Urinary bladder (tissue), 3 donors: ENCODE measurements at regions not wholly inside any gene's neighbourhood (a gene's known extent, or its start where the extent isn't known, plus 50 kb on each side); places are given as distances from the start of the nearest gene placed in this dataset.

Experiments
- DNase-seq: peaks from one replicate; pipeline ENCODE4 v3.0.0-alpha.2; 2015; ENCODE audit errors: extremely low spot score
- H3K27ac ChIP-seq: one replicate; pipeline ENCODE4 v1.5.1; 2013; ENCODE audit warnings: low read depth, mild to moderate bottlenecking, moderate library complexity
- H3K36me3 ChIP-seq: one replicate; pipeline ENCODE4 v1.6.1; 2013; ENCODE audit warnings: mild to moderate bottlenecking, moderate library complexity; ENCODE audit not compliant: insufficient read depth
- H3K4me1 ChIP-seq: one replicate; pipeline ENCODE4 v1.6.1; 2013; ENCODE audit warnings: mild to moderate bottlenecking, moderate library complexity; ENCODE audit not compliant: insufficient read depth
- H3K4me3 ChIP-seq: one replicate; pipeline ENCODE4 v1.5.1; 2013; ENCODE audit warnings: low read depth, low read length
- WGBS: extraction: QIAGEN DNeasy Blood & Tissue Kit; methylation state at CpG from one replicate; pipeline ENCODE4 v1.1.7; 2013; 5-methylcytosine and 5-hydroxymethylcytosine counted together
- donor health status: healthy with polysubstance abuse.
- donor health status: healthy.

DNA sequence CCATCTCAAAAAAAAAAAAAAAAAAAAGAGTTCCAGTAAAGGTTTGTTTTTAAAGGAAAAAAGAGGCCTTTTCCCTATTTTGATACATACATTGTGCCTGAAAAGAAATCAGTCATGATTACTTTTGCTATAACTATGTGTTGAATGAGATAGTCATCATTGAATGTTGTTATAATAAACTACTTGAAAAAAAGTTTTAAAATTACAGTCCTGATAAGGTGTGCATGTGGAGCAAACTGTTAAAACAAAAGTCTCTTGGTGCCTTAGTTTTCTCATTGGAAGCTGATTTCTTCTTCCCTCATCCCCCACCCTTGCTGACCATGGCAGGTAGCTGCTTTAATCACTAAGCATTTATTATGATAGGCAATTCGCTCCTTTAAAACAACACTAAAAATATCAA, 172.3 kb upstream of the TBCA start:
- no peak overlapping the region for H3K4me3 ChIP-seq
- H3K27ac ChIP-seq = no peak overlapping the region
- no peaks in the 10 kb centered on the region for H3K4me1 ChIP-seq
- 92% methylated on average over 1 of the region's 1 CpG for WGBS
- no peak for DNase-seq
- H3K36me3 ChIP-seq = no peaks in the 10 kb centered on the region

DNA sequence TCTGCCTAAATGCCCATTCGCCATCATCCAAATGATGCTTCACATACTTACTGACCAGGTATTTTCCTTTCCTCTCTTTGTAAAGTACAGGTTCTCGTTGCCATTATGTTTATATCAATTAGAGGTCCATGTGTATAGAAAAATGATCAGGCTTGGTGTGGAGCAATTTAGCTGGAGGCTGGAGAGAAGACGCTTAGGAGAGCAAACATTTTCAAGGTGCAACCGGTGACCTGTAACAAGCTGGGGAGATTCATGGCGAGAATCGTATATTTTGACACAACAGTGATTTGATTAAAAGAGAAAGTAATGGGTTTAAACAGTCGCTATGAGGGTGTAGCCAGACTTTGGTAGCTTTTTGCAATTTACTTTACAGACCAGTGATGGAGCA, 170.9 kb upstream of the TBCA start:
- Histone ChIP-seq H3K27ac (no peak overlapping the region), H3K4me3 (no peak overlapping the region), H3K36me3 (no peaks in the 10 kb centered on the region), H3K4me1 (no peaks in the 10 kb centered on the region)
- DNase-seq = no peak
- 83% methylated on average over 7 of the region's 7 CpGs for WGBS

DNA sequence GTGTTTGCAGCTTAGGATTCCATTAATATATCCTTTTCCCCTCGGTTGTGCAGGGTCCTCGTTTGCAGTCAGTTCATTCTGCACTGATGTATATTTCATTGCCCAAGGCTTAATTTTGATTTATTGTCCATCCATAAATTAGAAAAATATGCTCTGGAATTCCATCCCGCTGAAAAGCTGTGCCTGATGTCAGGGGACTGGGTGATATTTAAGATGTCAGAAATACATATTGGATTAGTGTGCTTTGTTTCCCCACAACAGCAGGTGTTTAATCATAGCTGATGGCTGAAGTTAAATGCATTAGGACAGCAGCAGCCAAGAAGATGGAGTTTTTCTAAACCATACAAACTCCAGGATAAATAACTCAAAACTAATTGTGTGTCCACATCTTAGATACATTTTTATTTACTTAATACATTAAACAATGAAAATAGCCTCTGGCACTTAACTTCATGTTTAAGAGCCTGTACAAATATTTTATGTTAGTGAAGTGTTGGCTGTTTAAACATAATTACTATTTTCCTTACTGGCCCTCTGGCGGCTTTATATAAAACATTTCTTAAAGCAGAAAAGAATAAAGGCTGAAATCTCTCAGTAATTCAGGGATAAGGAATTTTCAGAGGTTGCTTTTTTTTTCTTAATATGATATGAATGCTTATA, 170.4 kb upstream of the TBCA start:
- H3K36me3 ChIP-seq = no peaks in the 10 kb centered on the region
- no peaks in the 10 kb centered on the region for H3K4me1 ChIP-seq
- 29% methylated on average over 4 of the region's 4 CpGs for WGBS
- no peak for DNase-seq
- H3K4me3 ChIP-seq = no peak overlapping the region
- no peak overlapping the region for H3K27ac ChIP-seq

DNA sequence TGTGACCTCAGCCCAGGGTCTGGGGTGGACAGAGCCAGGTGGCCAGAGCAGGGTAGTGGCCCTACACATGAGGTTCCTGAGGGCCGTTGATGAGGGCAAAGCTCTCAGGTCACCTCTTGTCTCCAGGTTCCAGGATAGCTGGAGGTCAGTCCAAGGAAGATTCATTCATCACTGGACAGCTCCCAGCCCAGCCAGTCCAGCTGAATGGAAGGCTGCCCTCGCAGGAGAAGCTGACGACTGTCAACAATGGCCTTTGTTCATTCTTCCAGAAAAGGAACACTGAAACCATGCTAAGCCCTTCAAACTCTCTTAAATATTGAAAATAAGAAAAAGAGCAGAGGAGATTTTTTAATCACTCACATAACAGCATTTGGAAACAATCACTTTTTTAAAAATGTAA, 169.7 kb upstream of the TBCA start:
- DNase-seq = no peak
- H3K4me3 ChIP-seq = no peak overlapping the region
- H3K27ac ChIP-seq = no peak overlapping the region
- WGBS = 52% methylated on average over 3 of the region's 3 CpGs
- H3K4me1 ChIP-seq = no peaks in the 10 kb centered on the region
- no peaks in the 10 kb centered on the region for H3K36me3 ChIP-seq

DNA sequence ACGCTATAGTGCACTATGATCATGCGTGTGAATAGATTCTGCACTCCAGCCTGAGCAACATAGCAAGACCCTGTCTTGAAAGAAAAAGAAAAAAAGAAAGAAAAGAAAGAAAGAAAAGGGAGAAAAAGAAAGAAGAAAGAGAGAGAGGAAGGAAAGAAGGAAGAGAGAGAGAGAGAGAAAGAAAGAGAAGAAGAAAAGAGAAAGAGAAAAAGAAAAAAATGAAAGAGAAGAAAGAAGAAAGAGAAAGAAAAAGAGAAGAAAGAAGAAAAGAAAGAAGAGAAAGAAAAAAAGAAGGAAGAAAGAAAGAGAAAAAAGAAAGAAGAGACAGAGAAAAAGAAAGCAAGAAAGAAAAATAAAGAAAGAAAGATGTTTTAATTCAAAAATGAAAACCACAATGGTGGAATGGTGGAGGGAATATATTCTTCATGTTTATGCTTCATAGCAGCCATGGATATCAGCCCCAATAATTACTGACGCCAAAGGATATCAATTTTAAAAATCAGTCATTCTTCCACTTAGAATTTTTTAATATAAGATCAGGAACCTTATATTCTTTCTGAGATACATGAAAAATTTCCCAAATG, 168.7 kb upstream of the TBCA start:
- DNase-seq = no peak
- Histone ChIP-seq H3K4me1 (no peaks in the 10 kb centered on the region), H3K36me3 (no peaks in the 10 kb centered on the region), H3K27ac (no peak overlapping the region), H3K4me3 (no peak overlapping the region)
- WGBS = 94% methylated on average over 3 of the region's 3 CpGs

DNA sequence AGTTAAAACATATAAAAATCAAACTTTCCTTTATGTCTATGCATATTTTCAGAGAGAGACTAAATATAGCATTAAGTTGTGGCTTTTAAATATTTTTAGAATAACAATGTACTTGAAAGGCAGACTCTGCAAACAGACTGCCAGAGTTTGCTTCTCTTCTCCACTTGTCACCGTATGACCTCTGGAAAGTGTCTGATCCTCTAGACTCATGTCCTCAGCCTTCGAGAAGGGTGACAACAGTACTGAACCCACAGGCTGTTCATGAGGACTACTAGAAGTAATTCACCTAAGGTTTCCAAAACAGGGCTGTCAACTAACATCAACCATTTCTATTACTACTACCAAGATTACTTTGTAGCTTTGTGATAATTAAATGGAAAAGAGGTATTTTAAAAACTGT, 167.7 kb upstream of the TBCA start:
- no peaks in the 10 kb centered on the region for H3K4me1 ChIP-seq
- 59% methylated on average over 2 of the region's 2 CpGs for WGBS
- no peak overlapping the region for H3K27ac ChIP-seq
- DNase-seq = no peak
- H3K36me3 ChIP-seq = no peaks in the 10 kb centered on the region
- H3K4me3 ChIP-seq = no peak overlapping the region

DNA sequence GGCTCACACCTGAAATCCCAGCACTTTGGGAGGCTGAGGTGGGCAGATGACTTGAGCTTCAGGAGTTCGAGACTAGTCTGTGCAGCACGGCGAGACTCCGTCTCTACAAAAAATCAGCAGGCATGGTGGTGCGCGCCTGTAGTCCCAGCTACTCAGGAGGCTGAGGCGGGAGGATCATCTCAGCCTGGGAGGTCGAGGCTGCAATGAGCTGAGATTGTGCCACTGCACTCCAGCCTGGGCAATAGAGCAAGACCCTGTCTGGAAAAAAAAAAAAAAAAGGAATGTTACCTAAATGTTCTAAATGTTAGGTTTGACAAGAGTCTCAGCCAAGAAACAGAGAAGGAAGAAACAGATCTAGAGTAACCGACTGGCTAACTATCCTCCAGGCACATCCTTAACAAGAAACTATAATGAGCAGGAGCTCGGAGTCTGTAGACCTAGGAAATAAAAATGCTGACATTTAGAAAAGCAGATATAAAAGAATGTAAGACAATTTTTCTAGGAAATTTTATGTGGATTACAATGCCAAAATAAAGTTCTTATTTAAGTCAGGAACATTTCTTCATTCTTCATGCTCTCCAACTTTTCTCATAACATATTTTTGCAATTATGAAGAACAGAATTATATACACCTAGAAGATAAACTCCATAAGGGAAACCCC, 166.6 kb upstream of the TBCA start:
- H3K36me3 ChIP-seq = no peaks in the 10 kb centered on the region
- no peaks in the 10 kb centered on the region for H3K4me1 ChIP-seq
- no peak for DNase-seq
- H3K4me3 ChIP-seq = no peak overlapping the region
- no peak overlapping the region for H3K27ac ChIP-seq
- WGBS = 90% methylated on average over 10 of the region's 10 CpGs

DNA sequence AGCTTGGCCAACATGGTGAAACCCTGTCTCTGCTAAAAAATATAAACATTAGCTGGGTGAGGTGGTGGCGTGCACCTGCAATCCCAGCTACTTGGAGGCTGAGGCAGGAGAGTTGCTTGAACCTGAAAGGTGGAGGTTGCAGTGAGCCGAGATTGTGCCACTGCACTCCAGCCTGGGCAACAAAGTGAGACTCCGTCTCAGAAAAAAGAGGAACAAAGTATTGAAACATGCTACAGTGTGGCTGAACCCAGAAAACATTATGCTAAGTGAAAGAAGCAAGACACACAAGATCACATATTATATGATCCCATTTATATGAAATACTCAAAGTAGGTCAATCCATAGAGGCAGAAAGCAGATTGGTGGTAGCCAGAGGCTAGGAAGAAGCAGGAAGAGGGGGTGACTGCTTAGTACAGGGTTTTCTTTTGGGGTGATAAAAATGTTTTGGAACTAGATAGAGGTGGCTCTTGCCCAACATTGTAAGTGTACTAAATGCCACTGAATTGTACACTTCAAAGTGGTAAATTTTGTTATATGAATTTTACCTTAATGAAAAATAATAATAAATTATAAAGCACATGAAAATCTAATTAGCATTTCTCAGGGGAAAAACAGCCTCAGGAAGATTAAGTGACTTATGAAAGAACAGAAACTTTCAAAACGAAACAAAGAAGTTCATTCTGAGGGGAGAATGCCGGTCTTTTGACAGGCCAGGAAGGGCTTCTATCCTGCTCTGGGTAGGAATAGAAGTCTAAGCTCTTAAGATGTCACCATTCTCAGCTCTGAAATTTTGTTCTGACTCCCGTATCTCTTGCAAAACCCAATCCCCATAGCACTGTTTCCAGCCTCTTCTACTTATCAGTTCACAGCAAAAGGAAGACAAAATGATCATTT, 161.1 kb upstream of the TBCA start:
- 72% methylated on average over 6 of the region's 6 CpGs for WGBS
- Histone ChIP-seq H3K36me3 (no peaks in the 10 kb centered on the region), H3K27ac (no peak overlapping the region), H3K4me1 (no peaks in the 10 kb centered on the region), H3K4me3 (no peak overlapping the region)
- no peak for DNase-seq

DNA sequence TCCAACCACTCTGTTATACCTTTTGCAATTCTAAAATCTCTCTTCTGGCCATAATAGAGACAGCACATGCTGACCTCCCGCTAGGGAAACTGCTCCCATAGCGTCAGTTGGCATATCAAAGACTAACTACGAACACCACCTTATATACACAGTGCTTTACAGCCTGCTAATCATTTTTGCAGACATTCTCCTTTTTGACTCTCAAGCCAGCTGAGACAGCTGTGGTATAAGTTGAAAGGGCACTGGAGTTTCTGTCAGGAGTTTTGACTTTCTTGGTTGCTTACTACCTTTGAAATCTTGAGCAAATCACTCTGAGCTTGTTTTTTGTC, 160.2 kb upstream of the TBCA start:
- no peak for DNase-seq
- Histone ChIP-seq H3K36me3 (no peaks in the 10 kb centered on the region), H3K4me1 (no peaks in the 10 kb centered on the region), H3K4me3 (no peak overlapping the region), H3K27ac (no peak overlapping the region)
- 73% methylated on average over 3 of the region's 3 CpGs for WGBS

DNA sequence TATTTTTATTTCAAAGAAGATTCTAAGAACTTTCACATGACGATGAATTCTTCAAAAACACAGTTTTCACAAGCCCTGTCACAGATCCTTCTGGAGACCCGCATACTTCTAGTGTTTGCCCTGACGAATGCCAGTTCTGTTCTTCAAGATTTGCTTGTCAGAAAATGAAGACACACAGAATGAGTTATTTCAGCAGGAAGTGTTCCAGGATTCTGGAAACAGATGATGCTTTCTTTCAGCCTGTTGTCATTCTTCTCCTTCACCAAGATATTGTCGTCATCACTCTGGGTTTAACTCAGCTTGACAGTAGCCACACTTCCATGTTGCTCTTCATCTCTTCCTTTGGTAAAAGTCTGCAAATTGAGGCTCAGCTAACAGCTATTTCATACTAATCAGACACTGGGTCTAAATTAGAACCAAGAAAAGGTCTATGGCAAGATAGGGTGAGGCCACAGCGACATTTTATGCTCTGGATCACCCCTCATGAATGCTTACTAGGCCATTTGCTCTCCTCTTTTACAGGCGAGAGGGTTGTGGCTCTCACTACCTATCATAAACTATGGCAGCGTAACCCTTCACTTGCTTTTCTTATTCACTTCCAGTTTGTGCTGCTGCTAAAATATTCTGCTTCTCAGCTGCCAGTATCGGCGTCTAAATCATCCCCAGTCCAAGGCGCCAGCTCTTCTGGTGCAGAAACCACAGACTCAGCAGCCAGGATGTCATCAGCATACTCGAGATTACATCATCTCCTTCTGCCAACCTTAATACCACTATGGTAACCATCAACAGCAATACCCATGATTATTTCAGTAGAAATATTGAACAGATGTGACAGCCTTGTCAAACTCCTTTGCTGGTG, 159.6 kb upstream of the TBCA start:
- Histone ChIP-seq H3K36me3 (no peaks in the 10 kb centered on the region), H3K4me3 (no peak overlapping the region), H3K27ac (no peak overlapping the region), H3K4me1 (no peaks in the 10 kb centered on the region)
- DNase-seq = no peak
- 63% methylated on average over 11 of the region's 11 CpGs for WGBS

DNA sequence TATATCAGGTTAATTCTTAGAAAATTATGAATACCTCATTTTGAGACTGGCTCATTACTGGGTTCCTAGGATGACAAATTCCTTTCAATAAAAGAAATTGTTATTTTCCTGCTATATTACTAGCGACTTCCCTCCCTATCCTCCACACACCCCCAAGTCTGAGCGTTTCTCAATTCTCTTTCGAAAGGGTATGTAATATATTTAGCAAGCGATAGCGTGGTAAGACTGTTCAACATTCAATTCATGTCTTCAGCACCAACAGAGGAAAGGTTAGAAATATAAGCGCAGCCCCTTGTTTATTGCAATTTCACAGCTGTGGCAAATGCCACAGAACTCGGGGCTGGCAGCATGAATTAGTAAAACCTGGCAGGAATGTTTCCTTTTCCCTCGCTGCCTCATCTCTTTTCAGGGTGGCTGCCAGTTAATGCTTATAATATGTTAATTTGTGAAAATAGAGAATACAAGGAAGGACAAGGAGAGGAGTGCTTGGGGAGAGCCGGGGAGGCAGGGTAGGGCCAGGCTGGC, 152.7 kb upstream of the TBCA start:
- Histone ChIP-seq H3K36me3 (no peaks in the 10 kb centered on the region), H3K4me1 (no peaks in the 10 kb centered on the region), H3K27ac (no peak overlapping the region), H3K4me3 (no peak overlapping the region)
- no peak for DNase-seq
- 74% methylated on average over 9 of the region's 9 CpGs for WGBS

DNA sequence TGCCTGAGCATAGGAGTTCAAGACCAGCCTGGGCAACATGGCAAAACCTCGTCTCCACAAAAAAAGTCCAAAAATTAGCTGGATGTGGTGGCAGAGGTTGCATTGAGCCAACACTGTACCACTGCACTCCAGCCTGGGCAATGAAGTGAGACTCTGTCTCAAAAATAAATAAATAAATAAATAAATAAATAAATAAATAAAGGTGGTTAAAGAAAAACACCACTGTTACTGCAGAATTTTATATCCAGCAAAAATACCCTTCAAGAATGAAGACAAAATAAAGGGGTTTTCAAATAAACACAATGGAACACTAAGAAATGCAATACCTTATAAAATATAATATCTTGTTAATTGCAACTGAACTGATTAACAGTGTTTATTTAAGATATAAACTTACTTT, 150.2 kb upstream of the TBCA start:
- Histone ChIP-seq H3K27ac (no peak overlapping the region), H3K4me3 (no peak overlapping the region), H3K36me3 (no peaks in the 10 kb centered on the region), H3K4me1 (no peaks in the 10 kb centered on the region)
- no peak for DNase-seq
- WGBS = 93% methylated on average over 1 of the region's 1 CpG

DNA sequence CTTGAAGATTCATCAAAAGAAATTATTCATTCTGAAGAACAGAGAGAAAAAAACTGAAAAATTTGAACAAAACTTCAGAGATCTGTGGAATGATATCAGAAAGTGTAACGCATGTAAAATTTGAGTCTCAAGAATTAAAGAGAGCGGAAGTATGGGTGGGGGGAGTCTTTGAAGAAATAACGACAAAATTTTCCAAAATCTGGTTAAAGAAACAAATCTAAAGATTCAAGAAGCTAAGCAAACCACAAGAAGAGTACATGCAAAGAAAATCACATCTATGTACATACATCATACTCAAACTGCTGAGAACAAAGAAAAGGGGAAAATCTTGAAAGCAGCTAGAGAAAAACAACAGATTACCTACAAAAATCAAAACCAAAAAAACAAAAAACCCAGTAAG, 149.4 kb upstream of the TBCA start:
- WGBS = 89% methylated on average over 3 of the region's 3 CpGs
- H3K27ac ChIP-seq = no peak overlapping the region
- no peak for DNase-seq
- H3K4me1 ChIP-seq = no peaks in the 10 kb centered on the region
- H3K4me3 ChIP-seq = no peak overlapping the region
- no peaks in the 10 kb centered on the region for H3K36me3 ChIP-seq
